ENCODE measurements at regions not wholly inside any gene's neighbourhood (a gene's known extent, or its start where the extent isn't known, plus 50 kb on each side); places are given as distances from the start of the nearest gene placed in this dataset.

DNA sequence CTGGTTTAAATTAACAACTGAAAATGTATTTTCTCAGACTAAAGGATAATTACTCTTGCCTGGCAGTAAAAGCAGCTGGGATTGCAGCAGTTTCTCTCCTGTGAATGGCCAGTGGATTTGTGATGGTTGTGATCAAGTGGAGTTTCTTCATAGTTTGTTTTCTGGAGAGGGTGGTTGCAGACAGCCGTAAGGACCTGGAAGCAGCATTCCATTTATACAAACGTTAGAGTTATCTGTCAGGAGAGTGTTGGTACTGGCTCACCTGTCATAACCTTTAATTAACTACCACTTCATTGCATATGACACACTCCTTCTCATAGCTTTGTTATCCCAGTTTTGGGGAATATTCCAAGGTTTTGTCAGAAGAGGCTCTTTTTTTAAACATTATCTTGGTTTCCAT lies 258.4 kb upstream of the SLC10A2 start:
- TF ChIP-seq, protein P1, sequence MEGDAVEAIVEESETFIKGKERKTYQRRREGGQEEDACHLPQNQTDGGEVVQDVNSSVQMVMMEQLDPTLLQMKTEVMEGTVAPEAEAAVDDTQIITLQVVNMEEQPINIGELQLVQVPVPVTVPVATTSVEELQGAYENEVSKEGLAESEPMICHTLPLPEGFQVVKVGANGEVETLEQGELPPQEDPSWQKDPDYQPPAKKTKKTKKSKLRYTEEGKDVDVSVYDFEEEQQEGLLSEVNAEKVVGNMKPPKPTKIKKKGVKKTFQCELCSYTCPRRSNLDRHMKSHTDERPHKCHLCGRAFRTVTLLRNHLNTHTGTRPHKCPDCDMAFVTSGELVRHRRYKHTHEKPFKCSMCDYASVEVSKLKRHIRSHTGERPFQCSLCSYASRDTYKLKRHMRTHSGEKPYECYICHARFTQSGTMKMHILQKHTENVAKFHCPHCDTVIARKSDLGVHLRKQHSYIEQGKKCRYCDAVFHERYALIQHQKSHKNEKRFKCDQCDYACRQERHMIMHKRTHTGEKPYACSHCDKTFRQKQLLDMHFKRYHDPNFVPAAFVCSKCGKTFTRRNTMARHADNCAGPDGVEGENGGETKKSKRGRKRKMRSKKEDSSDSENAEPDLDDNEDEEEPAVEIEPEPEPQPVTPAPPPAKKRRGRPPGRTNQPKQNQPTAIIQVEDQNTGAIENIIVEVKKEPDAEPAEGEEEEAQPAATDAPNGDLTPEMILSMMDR (IDR thresholded peaks at IDR 0.05): no peak
- no peak for TF ChIP-seq POLR2A (IDR thresholded peaks at IDR 0.05)

Measured in right lobe of liver (tissue), 4 donors.